ENCODE measurements at regions not wholly inside any gene's neighbourhood (a gene's known extent, or its start where the extent isn't known, plus 50 kb on each side); places are given as distances from the start of the nearest gene placed in this dataset.
A peak's percentile ranks its signal among the peaks of the same experiment; 100 is the strongest.

DNA sequence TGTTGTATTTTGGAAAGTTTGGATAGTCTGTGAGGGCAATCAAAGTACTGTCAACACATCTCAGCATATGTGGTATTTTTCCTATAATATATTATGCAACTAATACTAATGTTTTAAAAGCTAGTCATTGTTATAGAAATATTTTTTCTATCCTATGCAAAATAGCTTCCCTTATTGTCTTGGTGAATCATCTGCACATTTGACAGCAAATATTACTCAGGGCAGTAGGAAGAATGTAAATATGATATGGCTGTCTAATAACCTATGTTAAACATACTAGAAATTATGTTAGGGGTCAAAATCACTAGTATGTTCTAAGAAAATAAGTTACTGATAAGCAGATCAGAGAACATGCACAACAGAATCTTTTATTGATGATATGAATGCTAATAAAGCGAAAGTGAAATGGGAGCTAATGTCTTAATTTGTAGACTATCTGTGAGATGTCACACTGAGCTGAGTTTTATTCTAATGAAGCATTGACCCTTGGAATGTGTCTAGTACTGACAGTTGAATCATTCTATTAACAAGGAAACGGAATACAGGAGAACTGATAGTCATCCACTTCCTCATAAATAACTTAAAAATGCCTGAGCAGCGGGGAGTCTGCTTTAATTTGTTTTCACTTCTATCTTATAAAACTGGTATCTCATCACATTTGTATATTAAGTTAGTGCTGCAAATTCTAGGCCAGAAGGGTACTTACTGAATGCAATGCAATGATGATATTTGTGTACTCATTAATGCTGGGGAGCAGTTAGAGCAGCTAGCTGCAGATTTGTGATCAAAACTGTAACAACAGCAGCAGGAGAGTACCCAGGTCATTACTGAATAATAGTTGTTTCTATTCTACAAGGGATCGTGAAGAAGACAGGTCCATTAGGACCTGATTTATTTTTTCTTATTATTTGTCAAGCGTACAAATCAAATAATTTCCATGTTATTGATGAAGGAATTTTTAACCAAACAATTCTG lies 440.3 kb upstream of the AADAT start:
- no peaks in the 10 kb centered on the region for H3K27me3 ChIP-seq (ENCODE audit: low read length)
- no peak for TF ChIP-seq EZH2 (IDR thresholded peaks at IDR 0.05; ENCODE audit: low read length, unreplicated experiment)
- no peak for TF ChIP-seq EZH2phosphoT487 (IDR thresholded peaks at IDR 0.05; ENCODE audit: borderline replicate concordance, low read length)
- TF ChIP-seq, protein P1, sequence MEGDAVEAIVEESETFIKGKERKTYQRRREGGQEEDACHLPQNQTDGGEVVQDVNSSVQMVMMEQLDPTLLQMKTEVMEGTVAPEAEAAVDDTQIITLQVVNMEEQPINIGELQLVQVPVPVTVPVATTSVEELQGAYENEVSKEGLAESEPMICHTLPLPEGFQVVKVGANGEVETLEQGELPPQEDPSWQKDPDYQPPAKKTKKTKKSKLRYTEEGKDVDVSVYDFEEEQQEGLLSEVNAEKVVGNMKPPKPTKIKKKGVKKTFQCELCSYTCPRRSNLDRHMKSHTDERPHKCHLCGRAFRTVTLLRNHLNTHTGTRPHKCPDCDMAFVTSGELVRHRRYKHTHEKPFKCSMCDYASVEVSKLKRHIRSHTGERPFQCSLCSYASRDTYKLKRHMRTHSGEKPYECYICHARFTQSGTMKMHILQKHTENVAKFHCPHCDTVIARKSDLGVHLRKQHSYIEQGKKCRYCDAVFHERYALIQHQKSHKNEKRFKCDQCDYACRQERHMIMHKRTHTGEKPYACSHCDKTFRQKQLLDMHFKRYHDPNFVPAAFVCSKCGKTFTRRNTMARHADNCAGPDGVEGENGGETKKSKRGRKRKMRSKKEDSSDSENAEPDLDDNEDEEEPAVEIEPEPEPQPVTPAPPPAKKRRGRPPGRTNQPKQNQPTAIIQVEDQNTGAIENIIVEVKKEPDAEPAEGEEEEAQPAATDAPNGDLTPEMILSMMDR (conservative IDR thresholded peaks at IDR 0.05; ENCODE audit: low read depth, low read length): no peak
- peak overlapping the region; percentile 12; the same call in 1 of the 2 replicates for H3K4me3 ChIP-seq (ENCODE audit: low read length)
- no peaks in the 10 kb centered on the region for H4K20me1 ChIP-seq (ENCODE audit: low read length)
- intact Hi-C loops (cut with micrococcal nuclease): no loop called here
- peak overlapping the region; percentile 45 for H3K4me2 ChIP-seq (ENCODE audit: low read length)
- no peak overlapping the region for H2AFZ ChIP-seq (ENCODE audit: low read length)
- peak overlapping the region; percentile 29; the same call in 1 of the 2 replicates for H3K27ac ChIP-seq (ENCODE audit: low read length)
- BruUV-seq (replicated peaks): no TSS peak
- H3K9me3 ChIP-seq (ENCODE audit: low read length): no peaks in the 10 kb centered on the region
- POLR2A ChIA-PET (ENCODE audit: unreplicated experiment): no interaction called here
- H3K79me2 ChIP-seq (ENCODE audit: low read length): no peaks in the 10 kb centered on the region
- H3K4me1 ChIP-seq (ENCODE audit: insufficient read depth, low read length): peaks cover 39% of the 10 kb centered on the region
- no peaks in the 10 kb centered on the region for H3F3A ChIP-seq (ENCODE audit: low read length, unreplicated experiment)
- peak; percentile 45 for DNase-seq
- CTCF ChIA-PET: no interaction called here
- ATAC-seq: peak; percentile 35
- H3K9ac ChIP-seq (ENCODE audit: low read length): no peak overlapping the region
- H3K36me3 ChIP-seq (ENCODE audit: low read depth, low read length): no peaks in the 10 kb centered on the region
- no peaks in the 10 kb centered on the region for H3K9me2 ChIP-seq (replicated peaks; ENCODE audit: low read length)

DNA sequence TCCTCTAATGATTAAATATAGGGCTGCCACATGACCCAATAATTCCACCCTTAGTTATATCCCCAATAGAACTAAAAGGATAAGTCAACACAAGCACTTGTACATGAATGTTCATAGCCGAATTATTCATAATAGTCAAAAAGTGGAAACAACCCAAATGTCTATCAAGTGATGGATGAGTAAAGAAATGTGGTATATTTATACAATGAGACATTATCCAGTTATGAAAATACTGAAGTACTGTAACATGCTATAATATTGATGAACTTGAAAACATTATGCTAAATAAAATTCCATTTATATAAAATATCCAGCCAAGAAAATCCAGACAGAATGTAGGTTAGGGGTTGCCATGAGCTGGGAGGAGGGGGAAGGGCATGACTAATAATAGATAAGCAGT lies 436.7 kb upstream of the AADAT start:
- Histone ChIP-seq H3K27ac (ENCODE audit: low read length) (peak overlapping the region; percentile 32), H3K9ac (ENCODE audit: low read length) (no peak overlapping the region), H4K20me1 (ENCODE audit: low read length) (no peaks in the 10 kb centered on the region), H3K79me2 (ENCODE audit: low read length) (no peaks in the 10 kb centered on the region), H3K4me3 (ENCODE audit: low read length) (no peak overlapping the region), H3K4me2 (ENCODE audit: low read length) (peak overlapping the region; percentile 38; the same call in 1 of the 2 replicates), H3K36me3 (ENCODE audit: low read depth, low read length) (no peaks in the 10 kb centered on the region), H3K9me2 (replicated peaks; ENCODE audit: low read length) (no peaks in the 10 kb centered on the region), H2AFZ (ENCODE audit: low read length) (no peak overlapping the region), H3K9me3 (ENCODE audit: low read length) (no peaks in the 10 kb centered on the region), H3F3A (ENCODE audit: low read length, unreplicated experiment) (no peaks in the 10 kb centered on the region), H3K27me3 (ENCODE audit: low read length) (no peaks in the 10 kb centered on the region), H3K4me1 (ENCODE audit: insufficient read depth, low read length) (peaks cover 39% of the 10 kb centered on the region)
- ATAC-seq (peak; percentile 29), DNase-seq (peak; percentile 38)
- BruUV-seq (replicated peaks): no TSS peak
- CTCF ChIA-PET: no interaction called here
- POLR2A ChIA-PET (ENCODE audit: unreplicated experiment): no interaction called here
- TF ChIP-seq EZH2 (IDR thresholded peaks at IDR 0.05; ENCODE audit: low read length, unreplicated experiment) (no peak), EZH2phosphoT487 (IDR thresholded peaks at IDR 0.05; ENCODE audit: borderline replicate concordance, low read length) (no peak)
- TF ChIP-seq, protein P1 (conservative IDR thresholded peaks at IDR 0.05; ENCODE audit: low read depth, low read length): no peak
- intact Hi-C loops (cut with micrococcal nuclease): no loop called here

DNA sequence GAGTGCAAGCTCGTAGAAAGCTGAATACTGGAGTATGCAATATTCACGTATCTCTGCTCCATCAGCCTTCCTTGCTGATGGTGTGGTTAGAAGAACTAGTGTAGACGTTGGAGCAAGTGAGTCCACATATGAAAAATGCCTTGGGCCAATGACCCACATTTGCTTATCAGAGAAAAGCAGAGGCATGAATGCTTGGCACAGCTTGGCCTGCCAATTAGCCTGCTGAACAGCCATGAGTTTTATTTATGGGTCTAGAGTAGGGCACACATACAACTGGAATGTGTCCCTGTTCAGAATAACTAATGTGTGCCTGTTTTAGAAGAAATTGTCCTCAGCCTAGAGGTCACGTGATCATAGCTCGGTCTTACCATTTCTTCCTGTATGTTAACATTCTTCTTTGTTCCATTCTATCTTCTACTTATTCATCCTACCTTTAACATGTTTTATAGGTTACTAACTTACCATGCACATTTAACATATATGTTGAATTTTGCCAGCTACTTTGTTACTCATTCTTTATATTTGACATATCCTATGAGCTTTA lies 432.7 kb upstream of the AADAT start:
- Histone ChIP-seq H3F3A (ENCODE audit: low read length, unreplicated experiment) (no peaks in the 10 kb centered on the region), H3K27me3 (ENCODE audit: low read length) (no peaks in the 10 kb centered on the region), H3K36me3 (ENCODE audit: low read depth, low read length) (no peaks in the 10 kb centered on the region), H2AFZ (ENCODE audit: low read length) (no peak overlapping the region), H4K20me1 (ENCODE audit: low read length) (no peaks in the 10 kb centered on the region), H3K27ac (ENCODE audit: low read length) (no peak overlapping the region), H3K4me3 (ENCODE audit: low read length) (no peak overlapping the region), H3K79me2 (ENCODE audit: low read length) (no peaks in the 10 kb centered on the region), H3K4me1 (ENCODE audit: insufficient read depth, low read length) (peaks cover 19% of the 10 kb centered on the region; the same call in 1 of the 2 replicates), H3K9ac (ENCODE audit: low read length) (no peak overlapping the region), H3K4me2 (ENCODE audit: low read length) (no peak overlapping the region), H3K9me3 (ENCODE audit: low read length) (no peaks in the 10 kb centered on the region), H3K9me2 (replicated peaks; ENCODE audit: low read length) (no peaks in the 10 kb centered on the region)
- no peak for DNase-seq
- TF ChIP-seq EZH2 (IDR thresholded peaks at IDR 0.05; ENCODE audit: low read length, unreplicated experiment): no peak
- no peak for TF ChIP-seq EZH2phosphoT487 (IDR thresholded peaks at IDR 0.05; ENCODE audit: borderline replicate concordance, low read length)
- TF ChIP-seq, protein P1 (conservative IDR thresholded peaks at IDR 0.05; ENCODE audit: low read depth, low read length): no peak
- BruUV-seq (replicated peaks): no TSS peak
- ATAC-seq: no peak
- ChIA-PET POLR2A (ENCODE audit: unreplicated experiment) (no interaction called here), CTCF (no interaction called here)
- intact Hi-C loops (cut with micrococcal nuclease): no loop called here
